ENCODE measurements at regions not wholly inside any gene's neighbourhood (a gene's known extent, or its start where the extent isn't known, plus 50 kb on each side); places are given as distances from the start of the nearest gene placed in this dataset.

DNA sequence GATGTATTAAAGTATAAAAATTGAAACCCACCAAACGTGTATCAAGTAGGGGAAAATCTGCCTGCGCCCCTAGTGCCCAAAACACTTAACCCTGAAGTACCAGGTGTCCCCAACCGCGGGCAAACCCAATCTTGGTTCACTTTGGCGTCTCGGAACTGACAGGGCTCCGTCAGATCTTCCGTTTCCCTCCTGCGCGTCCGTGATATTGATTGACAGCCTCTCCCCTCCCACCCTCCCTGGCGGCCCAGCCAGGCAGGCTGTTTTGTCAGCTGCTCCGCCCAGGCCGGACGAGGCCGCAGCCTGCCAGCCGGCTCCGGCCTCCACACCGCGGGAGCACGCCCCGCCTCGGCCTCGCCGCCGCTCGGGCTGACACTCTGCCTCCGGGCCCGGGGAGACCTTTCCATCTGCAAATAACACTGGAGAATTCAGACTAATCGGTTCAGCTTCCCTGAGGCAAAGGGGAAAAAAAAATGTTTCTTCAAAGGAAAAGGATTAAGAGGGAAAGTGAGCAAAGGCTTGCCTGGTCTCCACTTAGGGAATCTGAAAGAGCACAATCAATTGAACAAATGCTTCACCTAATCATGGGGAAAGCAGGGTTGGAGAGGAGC lies 234.9 kb upstream of the MCHR2 start:
- TF ChIP-seq, protein P1, sequence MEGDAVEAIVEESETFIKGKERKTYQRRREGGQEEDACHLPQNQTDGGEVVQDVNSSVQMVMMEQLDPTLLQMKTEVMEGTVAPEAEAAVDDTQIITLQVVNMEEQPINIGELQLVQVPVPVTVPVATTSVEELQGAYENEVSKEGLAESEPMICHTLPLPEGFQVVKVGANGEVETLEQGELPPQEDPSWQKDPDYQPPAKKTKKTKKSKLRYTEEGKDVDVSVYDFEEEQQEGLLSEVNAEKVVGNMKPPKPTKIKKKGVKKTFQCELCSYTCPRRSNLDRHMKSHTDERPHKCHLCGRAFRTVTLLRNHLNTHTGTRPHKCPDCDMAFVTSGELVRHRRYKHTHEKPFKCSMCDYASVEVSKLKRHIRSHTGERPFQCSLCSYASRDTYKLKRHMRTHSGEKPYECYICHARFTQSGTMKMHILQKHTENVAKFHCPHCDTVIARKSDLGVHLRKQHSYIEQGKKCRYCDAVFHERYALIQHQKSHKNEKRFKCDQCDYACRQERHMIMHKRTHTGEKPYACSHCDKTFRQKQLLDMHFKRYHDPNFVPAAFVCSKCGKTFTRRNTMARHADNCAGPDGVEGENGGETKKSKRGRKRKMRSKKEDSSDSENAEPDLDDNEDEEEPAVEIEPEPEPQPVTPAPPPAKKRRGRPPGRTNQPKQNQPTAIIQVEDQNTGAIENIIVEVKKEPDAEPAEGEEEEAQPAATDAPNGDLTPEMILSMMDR (IDR thresholded peaks at IDR 0.05) = peak in 1 of 3 experiments; percentile 7
- TF ChIP-seq POLR2A (IDR thresholded peaks at IDR 0.05; ENCODE audit: low read depth) (no peak), POLR2AphosphoS5 (IDR thresholded peaks at IDR 0.05) (no peak)

Measured in esophagus muscularis mucosa (tissue), 3 donors.